Choroid plexus epithelial cell (primary cell): ENCODE measurements at regions not wholly inside any gene's neighbourhood (a gene's known extent, or its start where the extent isn't known, plus 50 kb on each side); places are given as distances from the start of the nearest gene placed in this dataset.

Experiments
- DNase-seq: peaks from one replicate; pipeline ENCODE4 v3.0.0-alpha.2; 2010; ENCODE audit warnings: low read depth
- H3K4me3 ChIP-seq: 2 replicates; pipeline ENCODE4 v1.5.1; 2011; ENCODE audit warnings: low read depth, mild to moderate bottlenecking, control low read depth, low read length, moderate library complexity
- CTCF ChIP-seq: conservative IDR thresholded peaks from 2 replicates; pipeline ENCODE4 v1.5.1; 2011; ENCODE audit warnings: low read depth, mild to moderate bottlenecking, control low read depth, inconsistent platforms, low read length, moderate library complexity

- DNase-seq, result no peak
- no peak overlapping the region for H3K4me3 ChIP-seq
- TF ChIP-seq CTCF, result no peak
Observed at GRCh38 chr7:84603545-84603944, 409.0 kb upstream of the SEMA3A start.

GRCh38 chr7:84595026-84595425, 400.4 kb upstream of the SEMA3A start:
- no peak overlapping the region for H3K4me3 ChIP-seq
- no peak for TF ChIP-seq CTCF
- no peak for DNase-seq

DNA sequence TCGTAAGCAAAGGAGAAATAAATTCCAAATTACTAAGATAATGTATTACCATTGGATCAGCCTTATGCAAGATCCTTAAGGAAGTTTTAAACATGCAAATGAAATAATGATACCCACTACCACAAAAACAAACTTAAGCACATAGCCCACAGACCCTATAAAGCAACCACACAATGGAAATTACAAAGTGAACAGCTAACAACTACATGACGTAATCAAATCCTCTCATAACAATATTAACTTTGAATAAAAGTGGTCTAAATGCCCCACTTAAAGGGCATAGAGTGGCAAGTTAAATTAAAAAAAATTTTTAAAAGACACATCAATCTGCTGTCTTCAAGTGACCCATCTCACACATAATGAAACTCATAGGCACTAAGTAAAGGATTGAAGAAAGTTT, 397.3 kb upstream of the SEMA3A start:
- no peak overlapping the region for H3K4me3 ChIP-seq
- DNase-seq, result no peak
- no peak for TF ChIP-seq CTCF

DNA sequence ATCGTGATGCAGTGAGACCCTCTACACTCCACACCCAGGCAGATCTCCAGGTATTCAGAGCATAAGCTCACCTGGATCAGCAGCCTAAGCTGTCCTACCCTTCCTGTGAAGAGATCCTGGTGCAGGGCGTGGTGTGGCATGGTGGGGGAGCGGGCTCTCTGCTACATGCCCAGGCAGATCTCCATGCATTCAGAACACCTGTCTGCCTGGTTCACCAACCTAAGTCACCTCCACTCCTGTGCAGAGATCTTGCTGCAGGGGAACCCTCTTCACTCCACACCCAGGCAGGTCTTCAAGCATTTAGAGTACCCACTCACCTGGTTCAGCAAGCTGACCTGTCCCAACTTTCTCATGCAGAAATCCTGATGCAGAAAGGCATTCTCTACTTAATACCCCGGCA, 394.4 kb upstream of the SEMA3A start:
- DNase-seq, result no peak
- no peak overlapping the region for H3K4me3 ChIP-seq
- no peak for TF ChIP-seq CTCF

DNA sequence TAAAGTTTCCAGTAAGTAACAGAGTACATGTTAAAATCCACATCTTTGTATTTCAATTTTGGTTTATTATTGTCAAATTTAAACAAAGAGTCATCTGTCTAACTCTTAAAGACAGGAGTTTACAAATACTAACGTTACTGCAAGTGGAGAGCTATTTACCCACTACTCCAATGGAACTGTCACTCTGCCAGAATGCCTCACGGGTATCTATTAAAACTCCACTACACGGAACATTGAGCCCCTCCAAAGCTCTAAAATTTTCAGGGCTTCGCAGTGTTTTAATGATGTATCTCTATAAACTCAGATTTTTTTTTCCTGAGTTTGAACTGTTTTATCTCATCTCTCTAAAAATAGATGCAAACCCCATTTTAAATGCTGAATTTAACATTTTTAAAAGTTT, 388.7 kb upstream of the SEMA3A start:
- H3K4me3 ChIP-seq, result no peak overlapping the region
- DNase-seq, result no peak
- no peak for TF ChIP-seq CTCF

GRCh38 chr7:84582747-84583146, 388.2 kb upstream of the SEMA3A start:
- DNase-seq, result no peak
- TF ChIP-seq CTCF, result no peak
- no peak overlapping the region for H3K4me3 ChIP-seq

- H3K4me3 ChIP-seq, result no peak overlapping the region
- no peak for DNase-seq
- TF ChIP-seq CTCF, result no peak
Observed at GRCh38 chr7:84578825-84579224, 384.2 kb upstream of the SEMA3A start.
